Stimulated activated CD4-positive, alpha-beta T cell treated with anti-CD3 and anti-CD28 coated beads, Interleukin-1b, Interleukin-23, amount 100 ng/mL, for 4 hours (primary cell): ENCODE measurements at regions not wholly inside any gene's neighbourhood (a gene's known extent, or its start where the extent isn't known, plus 50 kb on each side); places are given as distances from the start of the nearest gene placed in this dataset.
"Not testable (repeated sequence)": the region's sequence is repeated elsewhere in the genome, so short reads cannot be mapped to it uniquely, and the experiment has no call there.

Experiments
- DNase-seq, 2 donors: peaks; one replicate each; pipeline ENCODE4 v3.0.0-alpha.2; 2020; ENCODE audit warnings: low read depth in 2 of 2

GRCh38 chr5:158264264-158264663 is 405.3 kb upstream of the CLINT1 start:
- DNase-seq: no peak

GRCh38 chr5:158261674-158262367 is 402.9 kb upstream of the CLINT1 start:
- DNase-seq: no peak

- no peak for DNase-seq
Measured at GRCh38 chr5:158256096-158256495, 397.2 kb upstream of the CLINT1 start.

- DNase-seq: no peak
Measured at GRCh38 chr5:158255609-158256008, 396.7 kb upstream of the CLINT1 start.

- no peak for DNase-seq
Measured at GRCh38 chr5:158246661-158247060, 387.7 kb upstream of the CLINT1 start.

GRCh38 chr5:158245513-158245912 is 386.6 kb upstream of the CLINT1 start:
- DNase-seq: no peak

- no peak for DNase-seq
Measured at GRCh38 chr5:158244882-158245281, 385.9 kb upstream of the CLINT1 start.

- no peak for DNase-seq
Measured at GRCh38 chr5:158236511-158237335, 377.8 kb upstream of the CLINT1 start.

- no peak for DNase-seq
Measured at GRCh38 chr5:158235159-158235547, 376.2 kb upstream of the CLINT1 start.

- no peak for DNase-seq
Measured at GRCh38 chr5:158234323-158235158, 375.6 kb upstream of the CLINT1 start.

GRCh38 chr5:158233735-158234322 is 374.9 kb upstream of the CLINT1 start:
- no peak for DNase-seq

- not testable (repeated sequence) for DNase-seq
Measured at GRCh38 chr5:158227314-158227713, 368.4 kb upstream of the CLINT1 start.

GRCh38 chr5:158226496-158226895 is 367.6 kb upstream of the CLINT1 start:
- no peak for DNase-seq

GRCh38 chr5:158224253-158224652 is 365.3 kb upstream of the CLINT1 start:
- DNase-seq: no peak

- no peak for DNase-seq
Measured at GRCh38 chr5:158223054-158223600, 364.2 kb upstream of the CLINT1 start.

GRCh38 chr5:158212917-158213316 is 354.0 kb upstream of the CLINT1 start:
- DNase-seq: no peak

- no peak for DNase-seq
Measured at GRCh38 chr5:158212237-158212636, 353.3 kb upstream of the CLINT1 start.

- no peak for DNase-seq
Measured at GRCh38 chr5:158209219-158209908, 350.4 kb upstream of the CLINT1 start.

GRCh38 chr5:158207733-158208132 is 348.8 kb upstream of the CLINT1 start:
- DNase-seq: no peak

GRCh38 chr5:158205992-158206391 is 347.0 kb upstream of the CLINT1 start:
- no peak for DNase-seq

GRCh38 chr5:158203261-158203660 is 344.3 kb upstream of the CLINT1 start:
- no peak for DNase-seq
